NT2/D1 (cell line): ENCODE measurements at regions not wholly inside any gene's neighbourhood (a gene's known extent, or its start where the extent isn't known, plus 50 kb on each side); places are given as distances from the start of the nearest gene placed in this dataset.
A peak's percentile ranks its signal among the peaks of the same experiment; 100 is the strongest.
"Not testable (repeated sequence)": the region's sequence is repeated elsewhere in the genome, so short reads cannot be mapped to it uniquely, and the experiment has no call there.

Experiments
- DNase-seq: peaks from one replicate; pipeline ENCODE4 v3.0.0-alpha.2; 2011; ENCODE audit warnings: low read depth, low spot score
- H3K27me3 ChIP-seq: 2 replicates; pipeline ENCODE4 v1.6.0; 2011; ENCODE audit warnings: mild to moderate bottlenecking; ENCODE audit not compliant: insufficient read length, insufficient read depth
- H3K36me3 ChIP-seq: 2 replicates; pipeline ENCODE4 v1.6.1; 2011; ENCODE audit warnings: mild to moderate bottlenecking, low read length, mixed read lengths; ENCODE audit not compliant: insufficient read depth, insufficient read length
- H3K4me1 ChIP-seq: 2 replicates; pipeline ENCODE4 v1.5.1; 2011; ENCODE audit not compliant: insufficient read depth, insufficient read length
- H3K4me3 ChIP-seq: 2 replicates; pipeline ENCODE4 v1.5.1; 2011; ENCODE audit warnings: low read depth; ENCODE audit not compliant: insufficient read length
- H3K9ac ChIP-seq: 2 replicates; pipeline ENCODE4 v1.6.0; 2011; ENCODE audit warnings: low read depth; ENCODE audit not compliant: insufficient read length
- H3K9me3 ChIP-seq: 2 replicates; pipeline ENCODE4 v1.5.1; 2011; ENCODE audit warnings: mild to moderate bottlenecking, low read length; ENCODE audit not compliant: insufficient read depth
- SUZ12 ChIP-seq: IDR thresholded peaks from 2 replicates; pipeline ENCODE4 v1.6.1; 2011; ENCODE audit not compliant: insufficient read length, insufficient read depth; ENCODE audit errors: extremely low read depth
- YY1 ChIP-seq: IDR thresholded peaks from 2 replicates; pipeline ENCODE4 v1.6.1; 2011; ENCODE audit not compliant: insufficient read length, insufficient read depth
- ZNF274 ChIP-seq: IDR thresholded peaks from 2 replicates; pipeline ENCODE4 v1.6.1; 2011; ENCODE audit warnings: mild to moderate bottlenecking, low read depth, low read length

DNA sequence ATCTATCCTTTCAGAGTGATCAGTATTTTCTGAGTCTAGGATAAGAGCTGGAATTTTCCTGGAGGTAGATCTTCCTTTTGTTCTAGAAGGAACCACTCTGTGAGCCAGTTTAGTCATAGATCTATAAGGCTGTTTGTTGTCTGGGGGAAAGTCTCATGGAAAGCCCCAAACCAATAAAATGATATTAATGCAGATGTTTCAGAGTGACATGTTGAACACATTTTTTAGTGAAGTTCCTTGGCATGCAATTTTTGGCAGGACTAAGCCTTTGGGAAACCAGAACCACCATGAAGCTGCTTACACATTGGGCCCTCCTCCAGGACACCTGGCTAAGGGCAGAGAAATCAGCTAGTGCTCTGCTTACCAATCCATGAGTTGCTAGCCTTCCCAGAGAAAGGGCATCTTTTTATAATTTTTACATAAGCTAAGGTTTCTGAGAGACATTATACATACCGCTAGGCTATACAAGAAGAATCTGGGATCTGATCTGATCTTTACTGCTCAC, 101.5 kb upstream of the PCED1B start:
- TF ChIP-seq ZNF274 (no peak), SUZ12 (no peak), YY1 (no peak)
- H3K9me3 ChIP-seq, result no peaks in the 10 kb centered on the region; the same call in 1 of the 2 replicates
- no peak overlapping the region for H3K9ac ChIP-seq
- no peak for DNase-seq
- no peak overlapping the region for H3K4me3 ChIP-seq
- no peaks in the 10 kb centered on the region for H3K4me1 ChIP-seq
- H3K36me3 ChIP-seq, result no peaks in the 10 kb centered on the region
- H3K27me3 ChIP-seq, result no peaks in the 10 kb centered on the region

DNA sequence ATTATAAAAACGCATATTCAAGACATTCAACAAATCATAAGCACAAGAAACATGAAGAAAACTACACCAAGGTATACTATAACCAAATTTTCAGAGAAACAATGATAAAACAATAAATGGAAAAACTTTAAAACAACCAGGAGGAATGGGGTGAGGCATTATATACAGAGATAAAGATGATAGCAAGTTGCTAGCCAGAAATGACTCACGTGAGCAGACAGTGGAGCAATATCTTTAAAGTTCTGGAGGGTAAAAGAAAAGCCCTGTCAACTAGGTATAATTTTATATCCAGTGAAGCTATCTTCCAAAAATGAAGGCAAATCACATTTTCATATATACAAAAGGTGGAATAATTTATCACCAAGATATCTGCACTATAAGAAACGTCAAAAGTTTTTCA, 97.8 kb upstream of the PCED1B start:
- Histone ChIP-seq H3K4me1 (no peaks in the 10 kb centered on the region), H3K27me3 (no peaks in the 10 kb centered on the region), H3K9ac (no peak overlapping the region), H3K4me3 (no peak overlapping the region), H3K36me3 (no peaks in the 10 kb centered on the region), H3K9me3 (no peaks in the 10 kb centered on the region)
- DNase-seq, result no peak
- no peak for TF ChIP-seq ZNF274
- no peak for TF ChIP-seq YY1
- TF ChIP-seq SUZ12, result no peak

DNA sequence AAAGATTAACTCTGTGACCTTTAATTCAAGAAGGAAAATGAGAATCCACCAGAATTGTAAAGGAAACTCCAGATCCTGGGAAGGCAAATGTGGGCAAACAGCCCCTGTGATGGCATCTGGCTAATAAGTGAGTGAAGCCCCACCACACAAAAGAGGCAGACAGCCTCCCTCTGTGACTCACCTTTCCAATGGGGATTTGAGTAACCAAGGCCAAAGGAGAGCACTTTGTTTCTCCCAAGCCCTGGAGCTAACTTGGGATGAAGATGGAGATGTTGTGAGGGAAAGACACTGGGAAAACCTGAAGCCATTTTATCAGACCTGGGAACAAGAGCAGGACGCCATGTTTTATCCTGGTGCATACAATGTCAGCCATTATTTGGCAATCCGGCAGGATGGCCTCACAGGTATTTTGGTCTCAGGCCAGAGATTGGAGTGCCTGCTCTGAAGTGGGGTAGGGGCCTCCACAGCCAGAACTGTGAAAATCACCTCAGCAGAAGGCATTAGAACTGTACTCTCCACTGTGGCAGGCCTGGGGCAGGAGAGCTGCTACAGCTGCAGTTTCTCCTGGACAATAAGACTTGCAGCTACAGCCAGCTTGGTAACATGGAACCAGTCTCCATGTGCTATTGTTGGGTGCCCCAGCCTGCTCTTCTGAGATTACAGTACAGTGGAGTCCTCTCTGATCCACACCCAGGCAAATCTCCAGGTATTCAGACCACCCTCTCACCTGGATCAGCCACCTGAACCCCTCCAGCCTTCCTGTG, 96.6 kb upstream of the PCED1B start:
- H3K4me3 ChIP-seq, result no peak overlapping the region
- H3K9ac ChIP-seq, result no peak overlapping the region
- no peaks in the 10 kb centered on the region for H3K27me3 ChIP-seq
- no peak for DNase-seq
- H3K36me3 ChIP-seq, result no peaks in the 10 kb centered on the region
- no peaks in the 10 kb centered on the region for H3K4me1 ChIP-seq
- TF ChIP-seq SUZ12 (no peak), YY1 (no peak), ZNF274 (no peak)
- H3K9me3 ChIP-seq, result no peaks in the 10 kb centered on the region

DNA sequence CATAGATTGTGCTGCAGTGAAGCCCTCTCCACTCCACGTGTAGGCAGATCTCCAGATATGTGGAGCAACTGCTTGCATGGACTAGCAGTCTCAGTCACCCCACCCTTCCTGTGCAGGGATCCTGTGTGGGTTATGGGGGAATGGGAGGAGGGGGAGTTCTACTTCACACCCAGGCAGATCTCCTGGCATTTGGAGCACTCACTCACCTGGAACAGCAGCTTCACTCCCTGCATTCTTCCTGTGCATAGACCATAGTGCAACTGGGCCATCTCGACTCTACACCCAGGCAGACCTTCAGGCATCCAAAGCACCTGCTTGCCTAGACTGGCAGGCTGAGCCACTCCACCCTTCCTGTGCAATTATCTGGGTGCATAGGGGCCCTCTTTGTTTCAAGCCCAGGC, 96.0 kb upstream of the PCED1B start:
- H3K9ac ChIP-seq, result no peak overlapping the region
- no peak for DNase-seq
- H3K9me3 ChIP-seq, result no peaks in the 10 kb centered on the region
- H3K4me3 ChIP-seq, result no peak overlapping the region
- TF ChIP-seq ZNF274 (no peak), YY1 (no peak), SUZ12 (no peak)
- no peaks in the 10 kb centered on the region for H3K4me1 ChIP-seq
- no peaks in the 10 kb centered on the region for H3K27me3 ChIP-seq
- no peaks in the 10 kb centered on the region for H3K36me3 ChIP-seq

DNA sequence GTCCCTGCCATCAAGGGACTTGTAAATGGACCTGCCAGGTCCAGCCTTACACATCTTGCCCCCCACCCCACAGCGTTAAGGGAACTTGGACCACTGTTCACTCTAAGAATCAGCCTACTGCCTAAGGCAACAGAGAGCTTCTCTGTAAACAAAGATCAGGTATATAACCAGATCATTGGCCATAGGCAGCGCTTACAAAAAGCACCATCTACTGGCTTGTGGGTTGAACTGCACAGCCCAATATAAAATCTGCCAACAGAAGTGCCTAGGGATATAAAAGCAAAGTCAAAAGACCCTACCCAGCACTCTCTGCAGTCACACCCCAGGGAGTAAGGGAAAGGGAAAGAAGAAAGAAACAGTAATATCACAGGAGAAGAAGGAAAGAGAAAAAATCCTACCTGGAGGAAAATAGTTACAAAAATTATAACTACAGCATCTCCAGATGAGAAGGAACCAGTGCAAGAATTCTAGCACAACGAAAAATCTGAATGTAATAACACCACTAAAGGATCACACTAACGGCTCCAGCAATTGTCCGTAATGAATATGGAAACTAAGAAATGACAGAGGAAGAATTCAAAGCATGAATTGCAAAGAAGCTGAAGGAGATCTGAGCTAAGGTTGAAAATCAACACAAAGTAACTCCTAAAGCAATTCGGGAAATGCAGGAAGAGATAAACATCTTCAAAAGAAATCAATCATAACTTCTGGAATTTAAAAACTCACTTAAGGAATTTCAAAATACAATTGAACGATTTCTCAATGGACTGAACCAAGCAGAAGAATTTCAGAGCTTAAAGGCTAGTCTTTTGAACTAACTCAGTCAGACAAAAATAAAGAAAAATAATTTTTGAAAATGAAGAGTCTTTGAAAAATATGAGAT, 95.2 kb upstream of the PCED1B start:
- TF ChIP-seq YY1 (no peak), SUZ12 (no peak), ZNF274 (no peak)
- H3K4me1 ChIP-seq, result no peaks in the 10 kb centered on the region
- no peaks in the 10 kb centered on the region for H3K27me3 ChIP-seq
- H3K4me3 ChIP-seq, result no peak overlapping the region
- no peak overlapping the region for H3K9ac ChIP-seq
- no peaks in the 10 kb centered on the region for H3K9me3 ChIP-seq
- DNase-seq, result peak; percentile 49
- H3K36me3 ChIP-seq, result no peaks in the 10 kb centered on the region

DNA sequence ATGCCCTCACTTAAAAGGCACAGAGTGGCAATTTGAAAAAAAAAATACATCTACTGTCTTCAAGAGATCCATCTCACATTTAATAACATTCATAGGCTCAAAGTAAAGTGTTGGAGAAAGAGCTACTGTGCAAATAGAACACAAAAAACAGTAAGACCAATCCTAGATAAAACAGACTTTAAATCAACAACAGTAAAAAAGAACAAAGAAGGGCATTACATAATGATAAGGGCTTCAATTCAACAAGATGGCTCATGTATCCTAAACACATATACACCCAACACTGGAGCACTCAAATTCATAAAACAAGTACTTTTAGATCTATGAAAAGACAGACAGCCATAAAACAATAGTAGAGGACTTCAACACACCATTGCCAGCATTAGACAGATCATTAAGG, 93.6 kb upstream of the PCED1B start:
- H3K36me3 ChIP-seq, result no peaks in the 10 kb centered on the region
- no peak overlapping the region for H3K9ac ChIP-seq
- peaks cover 12% of the 10 kb centered on the region for H3K9me3 ChIP-seq
- DNase-seq, result no peak
- TF ChIP-seq SUZ12, result no peak
- no peak for TF ChIP-seq YY1
- no peak for TF ChIP-seq ZNF274
- H3K27me3 ChIP-seq, result no peaks in the 10 kb centered on the region
- H3K4me1 ChIP-seq, result no peaks in the 10 kb centered on the region
- no peak overlapping the region for H3K4me3 ChIP-seq

DNA sequence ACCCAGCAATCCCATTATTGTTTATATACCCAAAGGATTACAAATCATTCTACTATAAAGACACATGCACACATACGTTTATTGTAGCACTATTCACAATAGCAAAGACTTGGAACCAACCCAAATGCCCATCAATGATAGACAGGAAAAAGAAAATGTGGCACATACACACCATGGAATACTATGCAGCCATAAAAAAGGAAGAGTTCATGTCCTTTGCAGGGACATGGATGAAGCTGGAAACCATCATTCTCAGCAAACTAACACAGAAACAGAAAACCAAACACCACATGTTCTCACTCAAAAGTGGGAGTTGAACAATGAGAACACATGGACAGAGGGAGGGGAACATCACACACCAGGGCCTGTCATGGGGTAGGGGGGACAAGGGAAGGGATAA, 91.3 kb upstream of the PCED1B start:
- DNase-seq, H3K27me3 ChIP-seq, H3K4me3 ChIP-seq, H3K36me3 ChIP-seq, H3K9ac ChIP-seq, H3K4me1 ChIP-seq: not testable (repeated sequence)
- H3K9me3 ChIP-seq, result peaks cover 27% of the 10 kb centered on the region
